ENCODE measurements at regions not wholly inside any gene's neighbourhood (a gene's known extent, or its start where the extent isn't known, plus 50 kb on each side); places are given as distances from the start of the nearest gene placed in this dataset.

GRCh38 chr18:41532344-41533086 is 422.5 kb upstream of the PIK3C3 start:
- 85% methylated on average over 4 of the region's 6 CpGs for WGBS (ENCODE audit: insufficient coverage)
- POLR2A ChIA-PET = no interaction called here
- no peak overlapping the region for H3K4me3 ChIP-seq (ENCODE audit: control insufficient read depth in 1 of 7, extremely low read depth in 1 of 7, insufficient read depth in 4 of 7, low read depth in 2 of 7, low read length in 6 of 7)
- DNase-seq = no peak
- H3K27me3 ChIP-seq (replicated peaks in 2 of 5; ENCODE audit: control insufficient read depth in 4 of 5, insufficient read depth in 5 of 5, low read length in 4 of 5) = no peaks in the 10 kb centered on the region
- H3K27ac ChIP-seq (ENCODE audit: insufficient read depth in 1 of 2, low read depth in 1 of 2, low read length in 2 of 2, poor library complexity in 1 of 2, severe bottlenecking in 2 of 2) = no peak overlapping the region
- CTCF ChIA-PET = no interaction called here
- no peaks in the 10 kb centered on the region for H3K36me3 ChIP-seq (ENCODE audit: control insufficient read depth in 4 of 4, insufficient read depth in 4 of 4, low read length in 3 of 4)
- H3K9me3 ChIP-seq (ENCODE audit: control extremely low read depth in 1 of 5, control insufficient read depth in 4 of 5, insufficient read depth in 2 of 5, low read depth in 1 of 5, low read length in 4 of 5) = no peaks in the 10 kb centered on the region
- no peaks in the 10 kb centered on the region for H3K4me1 ChIP-seq (ENCODE audit: control extremely low read depth in 1 of 4, control insufficient read depth in 4 of 4, insufficient read depth in 4 of 4, low read length in 3 of 4)

GRCh38 chr18:41530970-41531369 is 424.1 kb upstream of the PIK3C3 start:
- Histone ChIP-seq H3K9me3 (ENCODE audit: control extremely low read depth in 1 of 5, control insufficient read depth in 4 of 5, insufficient read depth in 2 of 5, low read depth in 1 of 5, low read length in 4 of 5) (no peaks in the 10 kb centered on the region), H3K4me1 (ENCODE audit: control extremely low read depth in 1 of 4, control insufficient read depth in 4 of 4, insufficient read depth in 4 of 4, low read length in 3 of 4) (no peaks in the 10 kb centered on the region), H3K36me3 (ENCODE audit: control insufficient read depth in 4 of 4, insufficient read depth in 4 of 4, low read length in 3 of 4) (no peaks in the 10 kb centered on the region), H3K4me3 (ENCODE audit: control insufficient read depth in 1 of 7, extremely low read depth in 1 of 7, insufficient read depth in 4 of 7, low read depth in 2 of 7, low read length in 6 of 7) (no peak overlapping the region), H3K27me3 (replicated peaks in 2 of 5; ENCODE audit: control insufficient read depth in 4 of 5, insufficient read depth in 5 of 5, low read length in 4 of 5) (no peaks in the 10 kb centered on the region), H3K27ac (ENCODE audit: insufficient read depth in 1 of 2, low read depth in 1 of 2, low read length in 2 of 2, poor library complexity in 1 of 2, severe bottlenecking in 2 of 2) (no peak overlapping the region)
- WGBS (ENCODE audit: insufficient coverage) = no CpG with 5 or more reads among the region's 1 CpG
- DNase-seq = no peak
- POLR2A ChIA-PET = interaction anchor here (0.6 kb wide), 1 partner anchor 13 kb away, joined by 4 read pairs; no protein-coding TSS in a partner anchor
- CTCF ChIA-PET = no interaction called here

DNA sequence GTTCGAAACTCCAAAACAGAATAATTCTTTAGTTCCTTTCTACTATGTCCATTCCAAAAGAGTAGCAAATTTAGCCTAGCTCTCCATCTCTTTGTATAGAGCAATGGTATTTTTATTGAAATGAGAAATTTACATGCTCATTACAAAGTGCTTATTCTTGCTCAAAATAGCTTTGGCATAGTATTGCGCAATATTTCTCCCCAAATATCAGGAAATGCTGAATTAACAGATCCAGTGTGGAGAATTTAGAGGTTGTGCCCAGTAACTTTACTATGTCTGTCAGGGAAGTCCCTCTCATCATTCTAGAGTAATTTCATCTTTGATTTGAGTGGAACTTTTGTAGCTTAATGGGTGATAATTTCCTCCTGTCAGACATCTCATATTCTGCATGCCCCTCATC is 425.9 kb upstream of the PIK3C3 start:
- Histone ChIP-seq H3K36me3 (ENCODE audit: control insufficient read depth in 4 of 4, insufficient read depth in 4 of 4, low read length in 3 of 4) (no peaks in the 10 kb centered on the region), H3K9me3 (ENCODE audit: control extremely low read depth in 1 of 5, control insufficient read depth in 4 of 5, insufficient read depth in 2 of 5, low read depth in 1 of 5, low read length in 4 of 5) (no peaks in the 10 kb centered on the region), H3K27me3 (replicated peaks in 2 of 5; ENCODE audit: control insufficient read depth in 4 of 5, insufficient read depth in 5 of 5, low read length in 4 of 5) (no peaks in the 10 kb centered on the region), H3K27ac (ENCODE audit: insufficient read depth in 1 of 2, low read depth in 1 of 2, low read length in 2 of 2, poor library complexity in 1 of 2, severe bottlenecking in 2 of 2) (no peak overlapping the region), H3K4me1 (ENCODE audit: control extremely low read depth in 1 of 4, control insufficient read depth in 4 of 4, insufficient read depth in 4 of 4, low read length in 3 of 4) (no peaks in the 10 kb centered on the region), H3K4me3 (ENCODE audit: control insufficient read depth in 1 of 7, extremely low read depth in 1 of 7, insufficient read depth in 4 of 7, low read depth in 2 of 7, low read length in 6 of 7) (no peak overlapping the region)
- CTCF ChIA-PET = no interaction called here
- no CpG with 5 or more reads among the region's 2 CpGs for WGBS (ENCODE audit: insufficient coverage)
- POLR2A ChIA-PET = no interaction called here
- DNase-seq = no peak

GRCh38 chr18:41526054-41526453 is 429.0 kb upstream of the PIK3C3 start:
- no peaks in the 10 kb centered on the region for H3K4me1 ChIP-seq (ENCODE audit: control extremely low read depth in 1 of 4, control insufficient read depth in 4 of 4, insufficient read depth in 4 of 4, low read length in 3 of 4)
- DNase-seq = no peak
- no peak overlapping the region for H3K4me3 ChIP-seq (ENCODE audit: control insufficient read depth in 1 of 7, extremely low read depth in 1 of 7, insufficient read depth in 4 of 7, low read depth in 2 of 7, low read length in 6 of 7)
- POLR2A ChIA-PET = no interaction called here
- peaks cover 0 to 1% (median 0%) of the 10 kb centered on the region in 5 experiments for H3K9me3 ChIP-seq (ENCODE audit: control extremely low read depth in 1 of 5, control insufficient read depth in 4 of 5, insufficient read depth in 2 of 5, low read depth in 1 of 5, low read length in 4 of 5)
- H3K27me3 ChIP-seq (replicated peaks in 2 of 5; ENCODE audit: control insufficient read depth in 4 of 5, insufficient read depth in 5 of 5, low read length in 4 of 5) = no peaks in the 10 kb centered on the region
- WGBS (ENCODE audit: insufficient coverage) = no CpG with 5 or more reads among the region's 1 CpG
- CTCF ChIA-PET = no interaction called here
- no peaks in the 10 kb centered on the region for H3K36me3 ChIP-seq (ENCODE audit: control insufficient read depth in 4 of 4, insufficient read depth in 4 of 4, low read length in 3 of 4)
- H3K27ac ChIP-seq (ENCODE audit: insufficient read depth in 1 of 2, low read depth in 1 of 2, low read length in 2 of 2, poor library complexity in 1 of 2, severe bottlenecking in 2 of 2) = no peak overlapping the region

GRCh38 chr18:41524674-41525470 is 430.2 kb upstream of the PIK3C3 start:
- Histone ChIP-seq H3K27me3 (replicated peaks in 2 of 5; ENCODE audit: control insufficient read depth in 4 of 5, insufficient read depth in 5 of 5, low read length in 4 of 5) (no peaks in the 10 kb centered on the region), H3K4me1 (ENCODE audit: control extremely low read depth in 1 of 4, control insufficient read depth in 4 of 4, insufficient read depth in 4 of 4, low read length in 3 of 4) (no peaks in the 10 kb centered on the region), H3K36me3 (ENCODE audit: control insufficient read depth in 4 of 4, insufficient read depth in 4 of 4, low read length in 3 of 4) (no peaks in the 10 kb centered on the region), H3K4me3 (ENCODE audit: control insufficient read depth in 1 of 7, extremely low read depth in 1 of 7, insufficient read depth in 4 of 7, low read depth in 2 of 7, low read length in 6 of 7) (no peak overlapping the region), H3K9me3 (ENCODE audit: control extremely low read depth in 1 of 5, control insufficient read depth in 4 of 5, insufficient read depth in 2 of 5, low read depth in 1 of 5, low read length in 4 of 5) (peaks cover 0 to 1% (median 0%) of the 10 kb centered on the region in 5 experiments), H3K27ac (ENCODE audit: insufficient read depth in 1 of 2, low read depth in 1 of 2, low read length in 2 of 2, poor library complexity in 1 of 2, severe bottlenecking in 2 of 2) (no peak overlapping the region)
- CTCF ChIA-PET = no interaction called here
- 29% methylated on average over 1 of the region's 2 CpGs for WGBS (ENCODE audit: insufficient coverage)
- DNase-seq = no peak
- POLR2A ChIA-PET = no interaction called here

- no peak overlapping the region for H3K27ac ChIP-seq (ENCODE audit: insufficient read depth in 1 of 2, low read depth in 1 of 2, low read length in 2 of 2, poor library complexity in 1 of 2, severe bottlenecking in 2 of 2)
- no peak for DNase-seq
- no peak overlapping the region for H3K4me3 ChIP-seq (ENCODE audit: control insufficient read depth in 1 of 7, extremely low read depth in 1 of 7, insufficient read depth in 4 of 7, low read depth in 2 of 7, low read length in 6 of 7)
- ChIA-PET POLR2A (interaction anchor here (0.6 kb wide), 1 partner anchor 37 kb away, joined by 3 read pairs; no protein-coding TSS in a partner anchor), CTCF (no interaction called here)
- no peaks in the 10 kb centered on the region for H3K9me3 ChIP-seq (ENCODE audit: control extremely low read depth in 1 of 5, control insufficient read depth in 4 of 5, insufficient read depth in 2 of 5, low read depth in 1 of 5, low read length in 4 of 5)
- no peaks in the 10 kb centered on the region for H3K36me3 ChIP-seq (ENCODE audit: control insufficient read depth in 4 of 4, insufficient read depth in 4 of 4, low read length in 3 of 4)
- H3K4me1 ChIP-seq (ENCODE audit: control extremely low read depth in 1 of 4, control insufficient read depth in 4 of 4, insufficient read depth in 4 of 4, low read length in 3 of 4) = no peaks in the 10 kb centered on the region
- no peaks in the 10 kb centered on the region for H3K27me3 ChIP-seq (replicated peaks in 2 of 5; ENCODE audit: control insufficient read depth in 4 of 5, insufficient read depth in 5 of 5, low read length in 4 of 5)
These were observed 437.9 kb upstream of the PIK3C3 start for GRCh38 chr18:41517142-41517541.

- H3K27me3 ChIP-seq (replicated peaks in 2 of 5; ENCODE audit: control insufficient read depth in 4 of 5, insufficient read depth in 5 of 5, low read length in 4 of 5) = no peaks in the 10 kb centered on the region
- POLR2A ChIA-PET = no interaction called here
- 96% methylated on average over 2 of the region's 3 CpGs for WGBS (ENCODE audit: insufficient coverage)
- H3K27ac ChIP-seq (ENCODE audit: insufficient read depth in 1 of 2, low read depth in 1 of 2, low read length in 2 of 2, poor library complexity in 1 of 2, severe bottlenecking in 2 of 2) = no peak overlapping the region
- H3K4me3 ChIP-seq (ENCODE audit: control insufficient read depth in 1 of 7, extremely low read depth in 1 of 7, insufficient read depth in 4 of 7, low read depth in 2 of 7, low read length in 6 of 7) = no peak overlapping the region
- no peak for DNase-seq
- no peaks in the 10 kb centered on the region for H3K9me3 ChIP-seq (ENCODE audit: control extremely low read depth in 1 of 5, control insufficient read depth in 4 of 5, insufficient read depth in 2 of 5, low read depth in 1 of 5, low read length in 4 of 5)
- no peaks in the 10 kb centered on the region for H3K4me1 ChIP-seq (ENCODE audit: control extremely low read depth in 1 of 4, control insufficient read depth in 4 of 4, insufficient read depth in 4 of 4, low read length in 3 of 4)
- CTCF ChIA-PET = no interaction called here
- no peaks in the 10 kb centered on the region for H3K36me3 ChIP-seq (ENCODE audit: control insufficient read depth in 4 of 4, insufficient read depth in 4 of 4, low read length in 3 of 4)
These were observed 441.6 kb upstream of the PIK3C3 start for GRCh38 chr18:41513438-41513837.
